K562 (cell line): ENCODE measurements at regions not wholly inside any gene's neighbourhood (a gene's known extent, or its start where the extent isn't known, plus 50 kb on each side); places are given as distances from the start of the nearest gene placed in this dataset.
A peak's percentile ranks its signal among the peaks of the same experiment; 100 is the strongest.

Experiments used
- ATAC-seq: fragments of 200-7000 bp; cut with Tn5 transposase; 3 replicates; pipeline ENCODE4 v1.9.1; 2020; ENCODE audit warnings: moderate library complexity
- BruUV-seq: library from RNA; stranded (reverse); fragments of 400-500 nt; replicated peaks from 2 replicates; lab custom pipeline; 2021; lab: Mats Ljungman, UMichigan
- CTCF ChIA-PET: fragments of 300-600 bp; formaldehyde crosslinking; extraction: SDS; loops from one replicate; lab custom pipeline; 2021; ENCODE audit warnings: low intra/inter-chr PET ratio; lab: Yijun Ruan, JAX
- POLR2A ChIA-PET: fragments of 300-600, 350-650 bp; sonication (Branson Sonifier 250); formaldehyde crosslinking; extraction: SDS; loops from one replicate; lab custom pipeline; 2021; ENCODE audit warnings: antibody characterized with exemption, inconsistent platforms; lab: Yijun Ruan, JAX
- DNase-seq, 4 experiments: peaks; one replicate each; pipeline versions ENCODE4 v3.0.0 to v3.0.0-alpha.2; 2011 to 2018; ENCODE audit warnings: low spot score in 3 of 4, mixed read lengths in 3 of 4; ENCODE audit errors: extremely low read depth in 1 of 4
- FAIRE-seq: peaks from 2 replicates; lab custom pipeline; 2011; peaks lifted over from hg19 to GRCh38; lab: Jason Lieb, UNC
- H2AFZ ChIP-seq: 2 replicates; pipeline ENCODE4 v1.6.0; 2011; ENCODE audit warnings: low read depth, low read length, control low read depth, inconsistent platforms
- H3K27ac ChIP-seq: fragments of 200-600 bp; 3 replicates; pipeline ENCODE4 v1.8.0; 2011; ENCODE audit warnings: low read depth, mild to moderate bottlenecking, control low read depth, inconsistent platforms, low read length, moderate library complexity, mixed read lengths; ENCODE audit errors: extremely low read depth
- H3K27me3 ChIP-seq, 2 experiments: fragments of 300-600 bp in 1 of 2; 2 replicates in 1 of 2; 3 replicates in 1 of 2; pipeline versions ENCODE4 v1.6.0 to v1.8.0; 2011; ENCODE audit warnings: inconsistent platforms in 2 of 2, low read length in 2 of 2, mild to moderate bottlenecking in 1 of 2, mixed read lengths in 1 of 2, moderate library complexity in 1 of 2; ENCODE audit not compliant: control insufficient read depth in 2 of 2, insufficient read depth in 2 of 2
- H3K36me3 ChIP-seq: fragments of 300-600 bp; 3 replicates; pipeline ENCODE4 v1.8.0; 2011; ENCODE audit warnings: mild to moderate bottlenecking, low read length, inconsistent platforms; ENCODE audit not compliant: control insufficient read depth, insufficient read depth
- H3K4me1 ChIP-seq, 2 experiments: fragments of 200-600 bp in 1 of 2; replicated peaks in 1 of 2; 2 replicates in 1 of 2; 3 replicates in 1 of 2; pipeline versions ENCODE4 v1.5.1 to v1.8.0; 2011; ENCODE audit warnings: inconsistent platforms in 2 of 2, low read length in 2 of 2, mild to moderate bottlenecking in 1 of 2, mixed read lengths in 1 of 2, moderate library complexity in 1 of 2; ENCODE audit not compliant: control insufficient read depth in 2 of 2, insufficient read depth in 2 of 2
- H3K4me2 ChIP-seq: 2 replicates; pipeline ENCODE4 v1.6.1; 2011; ENCODE audit warnings: low read length, control low read depth, inconsistent platforms, mixed read lengths; ENCODE audit not compliant: insufficient read depth
- H3K4me3 ChIP-seq: fragments of 200-600 bp; sonication (generic), shearing (Covaris generic); 2 replicates; pipeline ENCODE4 v1.5.1; 2016; ENCODE audit warnings: control low read depth, inconsistent platforms
- H3K79me2 ChIP-seq: fragments of 200-600 bp; 3 replicates; pipeline ENCODE4 v1.8.0; 2011; ENCODE audit warnings: low read length, inconsistent platforms; ENCODE audit not compliant: control insufficient read depth, insufficient read depth
- H3K9ac ChIP-seq, 2 experiments: 2 replicates each; pipeline versions ENCODE4 v1.6.0 to v1.6.1; 2011; ENCODE audit warnings: low read depth in 2 of 2, low read length in 2 of 2, control low read depth in 1 of 2, inconsistent platforms in 1 of 2, mild to moderate bottlenecking in 1 of 2, mixed read lengths in 1 of 2; ENCODE audit not compliant: insufficient read depth in 1 of 2
- H3K9me1 ChIP-seq: one replicate; pipeline ENCODE4 v1.6.0; 2011; ENCODE audit warnings: inconsistent platforms, mild to moderate bottlenecking, low read length, moderate library complexity; ENCODE audit not compliant: control insufficient read depth, insufficient read depth
- H3K9me3 ChIP-seq: replicated peaks from 2 replicates; pipeline ENCODE4 v1.5.1; 2011; ENCODE audit warnings: low read depth, low read length, inconsistent platforms; ENCODE audit not compliant: control insufficient read depth, insufficient read depth
- H4K20me1 ChIP-seq: replicated peaks from 2 replicates; pipeline ENCODE4 v1.6.1; 2011; ENCODE audit warnings: low read length, inconsistent platforms, mixed read lengths; ENCODE audit not compliant: control insufficient read depth, insufficient read depth
- AFF1 ChIP-seq, 2 experiments: fragments of 450-650 bp; IDR thresholded peaks; 2 replicates each; pipeline ENCODE4 v1.6.1; 2018; ENCODE audit warnings: mild to moderate bottlenecking in 2 of 2, low read depth in 1 of 2; ENCODE audit not compliant: partially characterized antibody in 2 of 2
- CCAR2 ChIP-seq: fragments of 200-400 bp; formaldehyde crosslinking; IDR thresholded peaks from 2 replicates; pipeline ENCODE4 v1.6.1; 2017; ENCODE audit warnings: mild to moderate bottlenecking, low read depth, low read length
- NRF1 ChIP-seq, 2 experiments: fragments of 450-650 bp; IDR thresholded peaks in 1 of 2; conservative IDR thresholded peaks in 1 of 2; 2 replicates each; pipeline ENCODE4 v1.6.1; 2014; ENCODE audit warnings: mild to moderate bottlenecking in 2 of 2
- RBBP5 ChIP-seq: fragments of 200-600 bp; sonication (generic); IDR thresholded peaks from 2 replicates; pipeline ENCODE4 v1.6.1; 2012; ENCODE audit warnings: borderline replicate concordance, mild to moderate bottlenecking, low read length, control low read depth, inconsistent platforms; ENCODE audit not compliant: insufficient read depth, poor library complexity, severe bottlenecking
- STAG1 ChIP-seq: sonication (generic); formaldehyde crosslinking; IDR thresholded peaks from 2 replicates; pipeline ENCODE4 v1.5.0; 2020; ENCODE audit warnings: missing genetic modification reagents, borderline replicate concordance
- ZNF444 ChIP-seq: fragments of 250-450 bp; sonication (Bioruptor Pico); IDR thresholded peaks from 2 replicates; pipeline ENCODE4 v1.4.0; 2020; ENCODE audit warnings: mild to moderate bottlenecking, moderate library complexity
- WGBS: fragments of 100-300 bp; shearing (Covaris generic); methylation state at CpG from one replicate; pipeline ENCODE4 v1.1.6; 2016; ENCODE audit warnings: low coverage, mixed read lengths; ENCODE audit not compliant: insufficient coverage; ENCODE audit errors: missing lambda C conversion rate; 5-methylcytosine and 5-hydroxymethylcytosine counted together
- in situ Hi-C: fragments of 300-500 bp; cut with MboI; formaldehyde crosslinking; loops from 4 replicates; pipeline ENCODE4 v1.15.0; 2018; ENCODE audit warnings: inconsistent platforms, mixed read lengths
- intact Hi-C: fragments of 100-400 bp; cut with micrococcal nuclease; formaldehyde crosslinking; loops from 2 replicates; pipeline ENCODE4 v1.14.2; 2022
- TF ChIP-seq, protein P1 (sequence below), 2 experiments: fragments of 450-650 bp; formaldehyde crosslinking in 1 of 2; IDR thresholded peaks; 2 replicates each; pipeline versions ENCODE4 v1.4.0 to v1.6.1; 2014 to 2020; ENCODE audit warnings: mild to moderate bottlenecking in 2 of 2, borderline replicate concordance in 1 of 2, low read depth in 1 of 2

DNA sequence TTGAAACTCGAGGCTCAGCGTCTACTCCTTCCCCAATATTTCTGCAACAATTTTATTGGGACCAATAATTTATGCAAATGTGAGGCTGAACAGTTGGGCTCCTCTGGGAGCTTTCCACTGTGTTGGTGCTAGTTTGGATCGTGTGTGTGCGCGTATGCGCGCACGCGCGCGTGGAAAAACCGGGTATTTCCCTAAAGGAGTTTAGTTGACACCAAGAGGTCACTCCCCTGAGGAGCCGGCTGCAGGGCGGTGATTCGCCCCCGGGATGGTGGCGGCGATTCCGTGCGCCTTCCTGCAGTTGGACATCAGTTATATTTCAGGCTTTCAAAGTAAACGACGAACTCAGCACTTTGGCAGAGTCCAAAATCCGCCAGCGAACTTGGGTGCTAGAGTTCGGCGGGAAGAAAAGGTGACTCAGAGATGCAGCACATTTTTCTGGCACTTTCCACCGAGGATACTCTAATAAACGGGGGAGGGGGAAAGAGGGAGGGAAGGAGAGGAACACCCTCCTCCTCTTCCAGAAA is 186.5 kb upstream of the FANCL start:
- H3K36me3 ChIP-seq, result no peaks in the 10 kb centered on the region
- peak overlapping the region; percentile 22 for H3K4me3 ChIP-seq
- TF ChIP-seq NRF1 (conservative IDR thresholded peaks at IDR 0.05 in 1 of 2, IDR thresholded peaks at IDR 0.05 in 1 of 2) (peak; percentile 57 to 65), CCAR2 (no peak), RBBP5 (no peak), AFF1 (IDR thresholded peaks at IDR 0.05; ENCODE audit: low read depth in 1 of 2, partially characterized antibody in 2 of 2) (no peak), STAG1 (CRISPR knock-in tag) (no peak), ZNF444 (CRISPR knock-in tag) (no peak)
- TF ChIP-seq, protein P1, sequence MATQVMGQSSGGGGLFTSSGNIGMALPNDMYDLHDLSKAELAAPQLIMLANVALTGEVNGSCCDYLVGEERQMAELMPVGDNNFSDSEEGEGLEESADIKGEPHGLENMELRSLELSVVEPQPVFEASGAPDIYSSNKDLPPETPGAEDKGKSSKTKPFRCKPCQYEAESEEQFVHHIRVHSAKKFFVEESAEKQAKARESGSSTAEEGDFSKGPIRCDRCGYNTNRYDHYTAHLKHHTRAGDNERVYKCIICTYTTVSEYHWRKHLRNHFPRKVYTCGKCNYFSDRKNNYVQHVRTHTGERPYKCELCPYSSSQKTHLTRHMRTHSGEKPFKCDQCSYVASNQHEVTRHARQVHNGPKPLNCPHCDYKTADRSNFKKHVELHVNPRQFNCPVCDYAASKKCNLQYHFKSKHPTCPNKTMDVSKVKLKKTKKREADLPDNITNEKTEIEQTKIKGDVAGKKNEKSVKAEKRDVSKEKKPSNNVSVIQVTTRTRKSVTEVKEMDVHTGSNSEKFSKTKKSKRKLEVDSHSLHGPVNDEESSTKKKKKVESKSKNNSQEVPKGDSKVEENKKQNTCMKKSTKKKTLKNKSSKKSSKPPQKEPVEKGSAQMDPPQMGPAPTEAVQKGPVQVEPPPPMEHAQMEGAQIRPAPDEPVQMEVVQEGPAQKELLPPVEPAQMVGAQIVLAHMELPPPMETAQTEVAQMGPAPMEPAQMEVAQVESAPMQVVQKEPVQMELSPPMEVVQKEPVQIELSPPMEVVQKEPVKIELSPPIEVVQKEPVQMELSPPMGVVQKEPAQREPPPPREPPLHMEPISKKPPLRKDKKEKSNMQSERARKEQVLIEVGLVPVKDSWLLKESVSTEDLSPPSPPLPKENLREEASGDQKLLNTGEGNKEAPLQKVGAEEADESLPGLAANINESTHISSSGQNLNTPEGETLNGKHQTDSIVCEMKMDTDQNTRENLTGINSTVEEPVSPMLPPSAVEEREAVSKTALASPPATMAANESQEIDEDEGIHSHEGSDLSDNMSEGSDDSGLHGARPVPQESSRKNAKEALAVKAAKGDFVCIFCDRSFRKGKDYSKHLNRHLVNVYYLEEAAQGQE (IDR thresholded peaks at IDR 0.05; ENCODE audit: borderline replicate concordance), result peak; percentile 73
- TF ChIP-seq, protein P1 (CRISPR knock-in tag; IDR thresholded peaks at IDR 0.05; ENCODE audit: low read depth), result no peak
- TF ChIP-seq, all 486 proteins: peak for 2
- Histone ChIP-seq H3K4me1 (peaks cover 0 to 3% of the 10 kb centered on the region in 2 experiments; a peak in 1 of 5 replicates), H4K20me1 (no peaks in the 10 kb centered on the region), H3K79me2 (no peaks in the 10 kb centered on the region), H3K9me3 (no peaks in the 10 kb centered on the region), H3K27me3 (peaks cover 6 to 13% of the 10 kb centered on the region in 2 experiments; a peak in 4 of 5 replicates), H3K9ac (peak overlapping the region in 1 of 2 experiments; percentile 50; a peak in 1 of 4 replicates), H3K4me2 (peak overlapping the region; percentile 14; the same call in 1 of the 2 replicates), H2AFZ (peak overlapping the region; percentile 45; the same call in 1 of the 2 replicates), H3K27ac (no peak overlapping the region), H3K9me1 (no peaks in the 10 kb centered on the region)
- ATAC-seq, result no peak; the same call in 2 of the 3 replicates
- in situ Hi-C loops, result loop anchor here (25.0 kb wide), 1 partner anchor 515 kb away; no protein-coding TSS in a partner anchor
- BruUV-seq, result no TSS peak
- ChIA-PET POLR2A (no interaction called here), CTCF (no interaction called here)
- 19% methylated on average over 26 of the region's 28 CpGs for WGBS
- intact Hi-C loops, result no loop called here
- no peak for FAIRE-seq
- peak in 1 of 4 experiments; percentile 10 for DNase-seq
